Left hindlimb (tissue), 1 donor: ENCODE measurements at regions not wholly inside any gene's neighbourhood (a gene's known extent, or its start where the extent isn't known, plus 50 kb on each side); places are given as distances from the start of the nearest gene placed in this dataset.
A peak's percentile ranks its signal among the peaks of the same experiment; 100 is the strongest.
"Not testable (repeated sequence)": the region's sequence is repeated elsewhere in the genome, so short reads cannot be mapped to it uniquely, and the experiment has no call there.

Experiments used
- DNase-seq: peaks from one replicate; pipeline ENCODE4 v3.0.0-alpha.2; 2018

GRCh38 chr12:123061441-123062205 is 81.1 kb downstream of the ARL6IP4 start:
- peak; percentile 20 for DNase-seq

DNA sequence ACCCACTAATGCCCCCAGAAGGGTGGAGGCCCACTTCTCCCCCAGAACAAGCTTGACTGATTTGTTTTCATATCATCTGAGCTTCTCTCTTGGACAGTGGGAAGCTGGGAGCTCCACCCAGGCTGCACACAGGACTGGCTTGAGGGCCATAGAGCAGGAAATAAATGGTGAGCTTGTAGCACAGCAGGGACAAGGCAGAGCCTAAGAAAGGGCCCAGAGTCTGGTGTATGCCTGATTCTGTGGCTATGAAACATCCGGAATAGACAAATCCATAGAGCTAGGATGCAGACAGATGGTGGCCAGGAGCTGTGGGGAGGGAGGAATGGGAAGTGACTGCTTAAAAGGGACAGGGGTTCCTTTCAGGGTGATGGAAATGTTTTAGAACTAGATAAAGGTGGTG is 79.0 kb downstream of the ARL6IP4 start:
- peak; percentile 26 for DNase-seq

- peak; percentile 26 for DNase-seq
Observed at GRCh38 chr12:123058980-123059379, 78.5 kb downstream of the ARL6IP4 start.

DNA sequence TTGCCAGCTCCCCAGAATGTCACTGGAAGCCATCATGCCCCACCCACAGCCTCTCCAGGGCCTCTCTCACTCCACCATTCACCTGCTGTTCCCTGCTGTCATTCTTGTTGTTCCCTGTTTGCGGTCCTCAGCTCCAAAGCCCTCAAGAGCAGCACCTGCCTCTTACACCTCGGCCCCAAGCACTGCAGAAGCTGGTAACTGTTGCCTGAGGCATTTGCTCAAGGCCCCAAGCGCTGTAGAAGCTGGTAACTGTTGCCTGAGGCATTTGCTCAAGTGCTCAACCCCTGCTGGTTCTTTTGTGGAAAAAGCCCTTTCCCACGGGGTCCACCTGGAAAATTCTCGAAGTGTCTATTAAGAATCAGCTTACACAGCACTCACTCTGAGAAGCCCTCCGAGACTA is 78.0 kb downstream of the ARL6IP4 start:
- peak; percentile 10 for DNase-seq

- DNase-seq = peak; percentile 19
Observed at GRCh38 chr12:123057513-123058265, 77.2 kb downstream of the ARL6IP4 start.

- no peak for DNase-seq
Observed at GRCh38 chr12:123056709-123057108, 76.2 kb downstream of the ARL6IP4 start.

GRCh38 chr12:123056053-123056452 is 75.6 kb downstream of the ARL6IP4 start:
- peak; percentile 6 for DNase-seq

- DNase-seq = peak; percentile 54
Observed at GRCh38 chr12:123055281-123055766, 74.8 kb downstream of the ARL6IP4 start.

DNA sequence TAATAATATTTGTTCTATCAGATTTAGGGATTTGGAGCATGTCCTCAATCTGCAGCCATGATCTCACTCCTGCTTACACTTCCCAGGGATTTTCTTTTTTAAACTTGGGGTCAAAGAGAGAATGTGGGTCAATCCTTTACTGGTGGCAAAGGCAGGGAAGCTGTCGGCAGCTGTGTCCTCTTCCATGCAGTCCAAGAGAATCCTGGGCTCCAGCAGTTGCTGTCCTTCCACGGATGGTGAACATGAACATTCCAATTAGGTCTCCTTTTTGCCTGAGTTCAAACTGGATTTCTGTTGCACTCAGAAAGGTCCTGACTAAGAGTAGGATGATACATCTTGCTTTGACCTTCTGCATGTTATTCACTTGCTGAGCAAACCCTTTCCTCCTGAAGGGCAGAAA is 73.9 kb downstream of the ARL6IP4 start:
- DNase-seq = peak; percentile 15

- DNase-seq = peak; percentile 2
Observed at GRCh38 chr12:123051556-123051955, 71.1 kb downstream of the ARL6IP4 start.

DNA sequence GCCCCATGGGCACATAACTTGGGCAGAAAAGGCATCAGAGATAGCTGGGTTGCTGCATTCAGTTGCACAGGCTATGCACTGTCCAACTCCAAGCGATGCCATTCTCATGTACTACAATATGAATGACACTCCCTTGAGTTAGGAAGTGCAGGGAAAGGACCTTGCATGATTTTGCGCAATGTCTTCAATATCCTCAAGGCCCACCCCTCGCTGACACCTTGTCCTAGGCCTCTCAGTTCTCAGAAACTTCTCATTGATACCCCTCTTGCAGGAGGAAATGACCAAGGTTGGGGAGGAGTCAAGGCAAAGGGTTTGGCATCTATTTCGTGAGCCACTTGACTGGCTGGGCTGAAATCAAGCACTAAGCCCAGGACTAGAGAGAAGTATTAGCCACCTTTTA is 70.4 kb downstream of the ARL6IP4 start:
- DNase-seq = peak; percentile 2

DNA sequence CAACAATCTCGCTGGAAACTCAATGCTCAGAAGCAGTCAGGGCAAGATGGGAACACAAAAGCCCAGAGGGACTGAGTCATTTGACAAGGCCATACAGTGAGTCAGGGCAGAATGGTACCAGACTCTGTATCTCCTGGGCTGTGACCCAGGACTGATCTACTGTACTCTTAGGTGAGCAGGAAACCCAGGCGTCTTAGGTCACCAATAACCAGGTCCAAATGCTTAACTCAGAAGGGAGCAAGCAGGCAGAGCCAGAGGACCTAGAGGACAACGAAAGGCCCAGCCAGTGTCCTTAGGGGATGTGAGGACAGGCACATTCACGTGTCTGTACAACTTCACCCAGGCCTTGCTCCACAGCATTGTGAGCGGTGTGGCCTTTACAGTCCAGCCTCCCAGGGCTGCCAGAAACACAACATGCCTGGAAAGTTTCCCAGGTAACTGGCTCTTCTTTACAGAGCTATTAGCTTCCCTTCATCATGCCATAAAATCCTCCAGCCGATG is 69.9 kb downstream of the ARL6IP4 start:
- DNase-seq = peak; percentile 44

GRCh38 chr12:123049398-123050240 is 69.1 kb downstream of the ARL6IP4 start:
- no peak for DNase-seq

- not testable (repeated sequence) for DNase-seq
Observed at GRCh38 chr12:123047892-123048291, 67.4 kb downstream of the ARL6IP4 start.

- no peak for DNase-seq
Observed at GRCh38 chr12:123047289-123047688, 66.8 kb downstream of the ARL6IP4 start.

GRCh38 chr12:123046431-123046830 is 66.0 kb downstream of the ARL6IP4 start:
- DNase-seq = no peak

DNA sequence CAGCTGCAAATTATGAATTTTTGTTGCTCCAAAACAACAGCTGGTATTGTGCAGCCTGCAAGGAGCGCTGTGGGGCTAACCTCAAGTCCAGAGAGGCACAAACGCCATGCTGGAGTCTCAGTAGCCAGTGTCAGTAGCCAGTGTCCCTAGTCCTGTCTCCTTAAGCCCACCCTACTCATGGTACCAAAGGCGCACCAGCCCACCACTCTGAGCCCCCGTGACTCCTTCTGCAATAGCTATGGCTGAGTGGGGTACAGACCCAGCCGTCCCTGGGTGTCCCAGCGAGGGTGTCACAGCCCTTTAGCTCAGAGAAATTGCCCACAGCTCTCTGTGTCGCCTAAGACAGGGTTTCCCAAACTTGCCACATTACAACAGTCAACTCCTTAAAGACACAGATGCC is 65.2 kb downstream of the ARL6IP4 start:
- peak; percentile 21 for DNase-seq

DNA sequence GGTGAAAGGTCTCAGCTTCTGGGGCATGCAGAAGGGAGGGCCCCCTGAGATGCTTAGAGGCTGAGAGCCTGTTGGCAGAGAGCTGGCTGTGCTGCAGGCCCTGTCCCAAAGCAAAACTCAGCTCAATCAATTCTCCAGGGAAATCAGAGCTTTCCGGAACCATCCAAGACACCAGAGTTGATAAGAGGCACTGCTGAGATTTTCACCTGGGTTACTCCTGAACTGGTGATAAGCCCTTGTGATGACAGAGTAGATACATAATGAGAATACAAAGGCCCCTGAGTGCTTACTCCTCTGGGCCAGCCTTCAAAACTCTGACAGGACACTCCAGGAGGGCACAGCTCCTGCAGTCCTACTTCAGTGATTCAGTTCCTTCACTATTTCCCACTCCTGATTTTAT is 63.9 kb downstream of the ARL6IP4 start:
- no peak for DNase-seq

DNA sequence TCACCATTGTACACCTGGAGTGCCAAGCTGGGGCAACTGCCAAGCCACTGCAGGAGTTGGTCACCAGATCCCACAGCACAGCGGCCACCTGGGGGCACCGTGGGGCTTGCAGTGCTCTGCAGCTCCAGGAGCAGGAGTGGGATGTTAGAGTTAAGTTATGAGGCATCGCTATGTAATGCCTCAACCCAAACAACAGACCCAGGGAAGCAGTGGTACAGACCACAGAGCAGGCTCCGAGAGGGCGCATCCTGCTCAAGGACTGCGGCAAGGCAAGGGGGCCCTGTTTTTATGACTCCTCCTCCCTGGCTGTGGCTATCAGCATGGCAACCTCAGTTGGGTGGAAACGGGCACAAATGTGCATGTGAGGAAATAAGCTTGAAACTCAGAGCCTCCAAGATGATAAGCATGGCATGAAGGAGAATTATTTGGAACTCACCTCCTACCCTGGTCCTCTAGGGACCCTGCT is 63.1 kb downstream of the ARL6IP4 start:
- peak; percentile 83 for DNase-seq

- no peak for DNase-seq
Observed at GRCh38 chr12:123042833-123043232, 62.4 kb downstream of the ARL6IP4 start.

- peak; percentile 47 for DNase-seq
Observed at GRCh38 chr12:123041811-123042655, 61.6 kb downstream of the ARL6IP4 start.

- DNase-seq = no peak
Observed at GRCh38 chr12:123041042-123041531, 60.6 kb downstream of the ARL6IP4 start.
